OCI-LY1 (cell line): ENCODE measurements at regions not wholly inside any gene's neighbourhood (a gene's known extent, or its start where the extent isn't known, plus 50 kb on each side); places are given as distances from the start of the nearest gene placed in this dataset.

Source experiments
- EZH2 ChIP-seq: fragments of 200-600 bp; sonication (generic), shearing (Covaris generic); IDR thresholded peaks from 2 replicates; pipeline ENCODE4 v1.8.0; 2017; ENCODE audit warnings: borderline replicate concordance, mixed run types, mild to moderate bottlenecking, antibody characterized with exemption, low read length, moderate library complexity, mixed read lengths
- TF ChIP-seq, protein P1 (sequence below): fragments of 200-600 bp; sonication (generic), shearing (Covaris generic); IDR thresholded peaks from 2 replicates; pipeline ENCODE4 v1.5.1; 2017; ENCODE audit warnings: mild to moderate bottlenecking, antibody characterized with exemption, low read length, moderate library complexity, mixed read lengths

DNA sequence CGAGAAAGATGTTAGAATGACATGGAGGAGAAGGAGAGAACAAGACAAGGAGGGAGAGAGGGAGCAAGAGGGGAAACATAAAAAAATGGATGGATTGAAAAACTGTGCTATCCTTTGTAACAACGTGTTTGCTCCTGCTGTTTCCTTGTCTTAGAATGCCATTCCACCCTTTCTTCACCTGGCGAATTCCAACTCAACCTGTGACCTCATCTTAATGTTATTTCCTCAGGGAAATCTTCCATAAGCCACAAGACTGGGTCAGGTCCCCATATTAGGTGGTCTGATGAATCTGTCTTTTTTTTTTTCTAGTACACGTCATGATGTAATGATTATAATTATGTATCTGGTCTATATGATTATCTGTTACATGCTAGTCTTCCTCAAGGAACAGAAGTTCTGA is 195.0 kb upstream of the MAF start:
- TF ChIP-seq, protein P1, sequence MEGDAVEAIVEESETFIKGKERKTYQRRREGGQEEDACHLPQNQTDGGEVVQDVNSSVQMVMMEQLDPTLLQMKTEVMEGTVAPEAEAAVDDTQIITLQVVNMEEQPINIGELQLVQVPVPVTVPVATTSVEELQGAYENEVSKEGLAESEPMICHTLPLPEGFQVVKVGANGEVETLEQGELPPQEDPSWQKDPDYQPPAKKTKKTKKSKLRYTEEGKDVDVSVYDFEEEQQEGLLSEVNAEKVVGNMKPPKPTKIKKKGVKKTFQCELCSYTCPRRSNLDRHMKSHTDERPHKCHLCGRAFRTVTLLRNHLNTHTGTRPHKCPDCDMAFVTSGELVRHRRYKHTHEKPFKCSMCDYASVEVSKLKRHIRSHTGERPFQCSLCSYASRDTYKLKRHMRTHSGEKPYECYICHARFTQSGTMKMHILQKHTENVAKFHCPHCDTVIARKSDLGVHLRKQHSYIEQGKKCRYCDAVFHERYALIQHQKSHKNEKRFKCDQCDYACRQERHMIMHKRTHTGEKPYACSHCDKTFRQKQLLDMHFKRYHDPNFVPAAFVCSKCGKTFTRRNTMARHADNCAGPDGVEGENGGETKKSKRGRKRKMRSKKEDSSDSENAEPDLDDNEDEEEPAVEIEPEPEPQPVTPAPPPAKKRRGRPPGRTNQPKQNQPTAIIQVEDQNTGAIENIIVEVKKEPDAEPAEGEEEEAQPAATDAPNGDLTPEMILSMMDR, result no peak
- TF ChIP-seq EZH2, result no peak
